ENCODE measurements at regions not wholly inside any gene's neighbourhood (a gene's known extent, or its start where the extent isn't known, plus 50 kb on each side); places are given as distances from the start of the nearest gene placed in this dataset.
A peak's percentile ranks its signal among the peaks of the same experiment; 100 is the strongest.

DNA sequence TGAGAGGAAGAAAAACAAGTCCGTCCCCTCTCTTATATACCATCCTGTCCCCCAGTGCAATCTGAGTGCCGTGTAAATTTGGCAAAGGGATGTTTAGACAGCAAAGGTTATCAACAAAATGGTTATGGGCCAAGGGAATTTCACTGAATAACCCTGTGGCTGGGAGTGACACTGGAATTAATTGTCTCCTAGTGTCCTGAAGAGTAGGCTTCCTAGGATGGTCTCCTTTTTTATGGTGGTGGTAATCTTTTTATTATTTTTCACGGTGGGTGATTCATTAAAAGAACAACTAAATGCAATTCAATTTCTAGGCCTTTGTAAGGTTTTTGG, 244.2 kb downstream of the PIK3R1 start:
- POLR2A ChIA-PET, result no interaction called here
- intact Hi-C loops (cut with micrococcal nuclease), result loop anchor here (1.0 kb wide), 2 partner anchors 173 to 1213 kb away; no protein-coding TSS in a partner anchor
- no peak overlapping the region for H3K4me3 ChIP-seq (ENCODE audit: control extremely low read depth in 1 of 5, extremely low read depth in 1 of 5, insufficient read depth in 1 of 5, low read depth in 2 of 5, low read length in 4 of 5)
- no peaks in the 10 kb centered on the region for H3K36me3 ChIP-seq (replicated peaks in 1 of 2; ENCODE audit: control extremely low read depth in 1 of 2, control insufficient read depth in 1 of 2, extremely low read depth in 1 of 2, insufficient read depth in 2 of 2, low read length in 1 of 2)
- no peak overlapping the region for H2AFZ ChIP-seq (ENCODE audit: insufficient read depth, low read depth, low read length, poor library complexity, severe bottlenecking)
- CTCF ChIA-PET, result interaction anchor here (1.0 to 7.3 kb wide), 4 partner anchors 10 to 175 kb away, joined by 4 to 154 read pairs (median 17); no protein-coding TSS in a partner anchor
- H4K20me1 ChIP-seq (ENCODE audit: control insufficient read depth, insufficient read depth, low read length, poor library complexity, severe bottlenecking), result no peaks in the 10 kb centered on the region
- no peak for DNase-seq
- no peaks in the 10 kb centered on the region for H3K4me1 ChIP-seq (ENCODE audit: control insufficient read depth in 2 of 2, insufficient read depth in 2 of 2, low read length in 2 of 2)
- H3K27ac ChIP-seq (ENCODE audit: low read length in 2 of 2), result no peak overlapping the region
- no peaks in the 10 kb centered on the region for H3K9me3 Mint-ChIP-seq (ENCODE audit: insufficient read depth)
- H3K9me3 ChIP-seq (ENCODE audit: control extremely low read depth in 1 of 3, control insufficient read depth in 2 of 3, insufficient read depth in 1 of 3, low read length in 2 of 3), result no peaks in the 10 kb centered on the region
- no CpG with 5 or more reads among the region's 3 CpGs for WGBS (ENCODE audit: insufficient coverage)
- H3K27ac Mint-ChIP-seq, result no peak overlapping the region
- no peak overlapping the region for H3K4me2 ChIP-seq (replicated peaks; ENCODE audit: low read depth, low read length, poor library complexity, severe bottlenecking)
- H3K4me1 Mint-ChIP-seq, result no peaks in the 10 kb centered on the region
- H3K9ac ChIP-seq (ENCODE audit: low read length), result no peak overlapping the region
- ATAC-seq (ENCODE audit: low read depth), result no peak
- H3K79me2 ChIP-seq (ENCODE audit: control insufficient read depth, insufficient read depth, low read length), result no peaks in the 10 kb centered on the region
- H3K27me3 Mint-ChIP-seq, result no peaks in the 10 kb centered on the region
- TF ChIP-seq CTCF (IDR thresholded peaks at IDR 0.05), result no peak
- H3K4me3 Mint-ChIP-seq, result no peak overlapping the region
- H3K27me3 ChIP-seq (replicated peaks in 1 of 4; ENCODE audit: control extremely low read depth in 1 of 4, control insufficient read depth in 3 of 4, insufficient read depth in 4 of 4, low read length in 3 of 4), result no peaks in the 10 kb centered on the region

GRCh38 chr5:68460147-68460798, 244.7 kb downstream of the PIK3R1 start:
- H3K4me2 ChIP-seq (replicated peaks; ENCODE audit: low read depth, low read length, poor library complexity, severe bottlenecking), result no peak overlapping the region
- no peaks in the 10 kb centered on the region for H3K4me1 Mint-ChIP-seq
- H3K79me2 ChIP-seq (ENCODE audit: control insufficient read depth, insufficient read depth, low read length), result no peaks in the 10 kb centered on the region
- no peaks in the 10 kb centered on the region for H3K9me3 Mint-ChIP-seq (ENCODE audit: insufficient read depth)
- no peaks in the 10 kb centered on the region for H3K36me3 ChIP-seq (replicated peaks in 1 of 2; ENCODE audit: control extremely low read depth in 1 of 2, control insufficient read depth in 1 of 2, extremely low read depth in 1 of 2, insufficient read depth in 2 of 2, low read length in 1 of 2)
- TF ChIP-seq EZH2 (IDR thresholded peaks at IDR 0.05; ENCODE audit: borderline replicate concordance, insufficient read depth, low read depth, low read length, poor library complexity, severe bottlenecking), result no peak
- peak; percentile 84 for TF ChIP-seq CTCF (IDR thresholded peaks at IDR 0.05)
- POLR2A ChIA-PET, result no interaction called here
- H3K27me3 ChIP-seq (replicated peaks in 1 of 4; ENCODE audit: control extremely low read depth in 1 of 4, control insufficient read depth in 3 of 4, insufficient read depth in 4 of 4, low read length in 3 of 4), result no peaks in the 10 kb centered on the region
- no peaks in the 10 kb centered on the region for H3K9me3 ChIP-seq (ENCODE audit: control extremely low read depth in 1 of 3, control insufficient read depth in 2 of 3, insufficient read depth in 1 of 3, low read length in 2 of 3)
- H3K4me3 ChIP-seq (ENCODE audit: control extremely low read depth in 1 of 5, extremely low read depth in 1 of 5, insufficient read depth in 1 of 5, low read depth in 2 of 5, low read length in 4 of 5), result no peak overlapping the region
- DNase-seq, result peak; percentile 74
- no peak overlapping the region for H3K27ac ChIP-seq (ENCODE audit: low read length in 2 of 2)
- no peak overlapping the region for H3K9ac ChIP-seq (ENCODE audit: low read length)
- H3K4me3 Mint-ChIP-seq, result no peak overlapping the region
- CTCF ChIA-PET, result interaction anchor here (1.0 to 7.3 kb wide), 6 partner anchors 9 to 188 kb away, joined by 3 to 154 read pairs (median 5); no protein-coding TSS in a partner anchor
- intact Hi-C loops (cut with micrococcal nuclease), result loop anchor here (1.0 kb wide), 2 partner anchors 174 to 1214 kb away; no protein-coding TSS in a partner anchor
- no peak overlapping the region for H3K27ac Mint-ChIP-seq
- no peaks in the 10 kb centered on the region for H3K4me1 ChIP-seq (ENCODE audit: control insufficient read depth in 2 of 2, insufficient read depth in 2 of 2, low read length in 2 of 2)
- H3K27me3 Mint-ChIP-seq, result no peaks in the 10 kb centered on the region
- H4K20me1 ChIP-seq (ENCODE audit: control insufficient read depth, insufficient read depth, low read length, poor library complexity, severe bottlenecking), result no peaks in the 10 kb centered on the region
- peak; percentile 31 for ATAC-seq (ENCODE audit: low read depth)
- H2AFZ ChIP-seq (ENCODE audit: insufficient read depth, low read depth, low read length, poor library complexity, severe bottlenecking), result no peak overlapping the region
- no CpG with 5 or more reads among the region's 3 CpGs for WGBS (ENCODE audit: insufficient coverage)
